ENCODE measurements at regions not wholly inside any gene's neighbourhood (a gene's known extent, or its start where the extent isn't known, plus 50 kb on each side); places are given as distances from the start of the nearest gene placed in this dataset.

DNA sequence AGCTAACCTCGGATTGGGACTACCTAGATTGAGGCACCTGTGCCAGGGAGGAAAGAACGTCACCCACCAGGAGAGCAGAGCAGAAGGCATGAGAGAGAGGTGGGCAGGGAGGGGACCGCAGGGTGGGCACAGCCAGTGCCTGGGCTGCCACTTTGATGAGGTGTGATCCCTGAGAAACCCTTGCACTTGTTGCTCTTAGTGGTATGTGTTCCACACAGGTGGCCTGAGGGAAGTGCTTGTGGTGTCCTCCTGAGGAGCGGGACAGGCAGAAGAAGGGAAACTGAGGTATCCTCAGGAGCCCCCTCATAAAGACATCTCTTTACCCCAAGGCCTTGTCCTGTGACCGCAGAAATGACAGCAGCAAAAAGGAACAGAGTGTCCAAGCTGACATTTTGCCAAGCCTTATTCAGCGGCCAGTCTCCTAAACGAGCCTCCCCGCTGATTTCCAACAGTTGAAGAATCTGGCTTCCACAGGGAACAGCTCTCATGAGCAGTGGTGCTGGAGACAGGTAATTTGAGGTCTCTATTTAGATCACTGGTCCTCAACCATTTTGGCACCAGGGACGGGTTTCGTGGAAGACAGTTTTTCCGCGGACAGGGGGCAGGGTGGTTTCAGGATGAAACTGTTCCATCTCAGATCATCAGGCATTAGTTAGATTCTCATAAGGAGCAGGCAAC is 82.4 kb downstream of the FOXD1 start:
- TF ChIP-seq, protein P1, sequence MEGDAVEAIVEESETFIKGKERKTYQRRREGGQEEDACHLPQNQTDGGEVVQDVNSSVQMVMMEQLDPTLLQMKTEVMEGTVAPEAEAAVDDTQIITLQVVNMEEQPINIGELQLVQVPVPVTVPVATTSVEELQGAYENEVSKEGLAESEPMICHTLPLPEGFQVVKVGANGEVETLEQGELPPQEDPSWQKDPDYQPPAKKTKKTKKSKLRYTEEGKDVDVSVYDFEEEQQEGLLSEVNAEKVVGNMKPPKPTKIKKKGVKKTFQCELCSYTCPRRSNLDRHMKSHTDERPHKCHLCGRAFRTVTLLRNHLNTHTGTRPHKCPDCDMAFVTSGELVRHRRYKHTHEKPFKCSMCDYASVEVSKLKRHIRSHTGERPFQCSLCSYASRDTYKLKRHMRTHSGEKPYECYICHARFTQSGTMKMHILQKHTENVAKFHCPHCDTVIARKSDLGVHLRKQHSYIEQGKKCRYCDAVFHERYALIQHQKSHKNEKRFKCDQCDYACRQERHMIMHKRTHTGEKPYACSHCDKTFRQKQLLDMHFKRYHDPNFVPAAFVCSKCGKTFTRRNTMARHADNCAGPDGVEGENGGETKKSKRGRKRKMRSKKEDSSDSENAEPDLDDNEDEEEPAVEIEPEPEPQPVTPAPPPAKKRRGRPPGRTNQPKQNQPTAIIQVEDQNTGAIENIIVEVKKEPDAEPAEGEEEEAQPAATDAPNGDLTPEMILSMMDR (IDR thresholded peaks at IDR 0.05): no peak
- TF ChIP-seq FOXJ3 (CRISPR knock-in tag; IDR thresholded peaks at IDR 0.05) (no peak), FOXM1 (IDR thresholded peaks at IDR 0.05; ENCODE audit: low read depth) (no peak), JUND (IDR thresholded peaks at IDR 0.05) (no peak), POLR2AphosphoS5 (IDR thresholded peaks at IDR 0.05; ENCODE audit: low read depth, low read length) (no peak)
